ENCODE measurements at regions not wholly inside any gene's neighbourhood (a gene's known extent, or its start where the extent isn't known, plus 50 kb on each side); places are given as distances from the start of the nearest gene placed in this dataset.

DNA sequence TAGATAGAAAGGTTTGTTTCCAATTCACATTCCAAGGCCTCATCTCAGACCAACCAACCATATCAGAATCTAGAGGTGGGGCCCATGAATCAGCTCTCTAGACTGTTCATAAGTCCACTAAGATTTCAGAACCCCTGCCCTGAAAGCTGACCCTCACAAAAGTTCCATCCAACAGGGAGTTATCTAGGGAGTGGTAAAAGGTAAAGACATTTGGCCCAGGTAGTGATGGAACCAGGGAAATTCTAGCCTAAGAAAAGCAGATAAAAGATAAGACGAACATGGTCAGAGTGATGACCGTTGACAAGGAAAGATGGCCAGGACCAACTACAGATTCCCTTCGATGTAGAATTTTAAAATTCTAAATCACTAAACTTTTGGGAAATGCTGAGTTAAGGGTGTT lies 198.0 kb upstream of the NEBL start:
- Histone ChIP-seq H3K4me3 (no peak overlapping the region), H3K9me3 (no peaks in the 10 kb centered on the region), H3K27ac (no peak overlapping the region), H3K4me1 (no peaks in the 10 kb centered on the region), H3K36me3 (no peaks in the 10 kb centered on the region), H3K27me3 (ENCODE audit: low read depth) (no peaks in the 10 kb centered on the region)
- TF ChIP-seq, protein P1, sequence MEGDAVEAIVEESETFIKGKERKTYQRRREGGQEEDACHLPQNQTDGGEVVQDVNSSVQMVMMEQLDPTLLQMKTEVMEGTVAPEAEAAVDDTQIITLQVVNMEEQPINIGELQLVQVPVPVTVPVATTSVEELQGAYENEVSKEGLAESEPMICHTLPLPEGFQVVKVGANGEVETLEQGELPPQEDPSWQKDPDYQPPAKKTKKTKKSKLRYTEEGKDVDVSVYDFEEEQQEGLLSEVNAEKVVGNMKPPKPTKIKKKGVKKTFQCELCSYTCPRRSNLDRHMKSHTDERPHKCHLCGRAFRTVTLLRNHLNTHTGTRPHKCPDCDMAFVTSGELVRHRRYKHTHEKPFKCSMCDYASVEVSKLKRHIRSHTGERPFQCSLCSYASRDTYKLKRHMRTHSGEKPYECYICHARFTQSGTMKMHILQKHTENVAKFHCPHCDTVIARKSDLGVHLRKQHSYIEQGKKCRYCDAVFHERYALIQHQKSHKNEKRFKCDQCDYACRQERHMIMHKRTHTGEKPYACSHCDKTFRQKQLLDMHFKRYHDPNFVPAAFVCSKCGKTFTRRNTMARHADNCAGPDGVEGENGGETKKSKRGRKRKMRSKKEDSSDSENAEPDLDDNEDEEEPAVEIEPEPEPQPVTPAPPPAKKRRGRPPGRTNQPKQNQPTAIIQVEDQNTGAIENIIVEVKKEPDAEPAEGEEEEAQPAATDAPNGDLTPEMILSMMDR (IDR thresholded peaks at IDR 0.05) = no peak
- ATAC-seq (no peak), DNase-seq (no peak)
- intact Hi-C loops (cut with DNase I) = no loop called here

DNA sequence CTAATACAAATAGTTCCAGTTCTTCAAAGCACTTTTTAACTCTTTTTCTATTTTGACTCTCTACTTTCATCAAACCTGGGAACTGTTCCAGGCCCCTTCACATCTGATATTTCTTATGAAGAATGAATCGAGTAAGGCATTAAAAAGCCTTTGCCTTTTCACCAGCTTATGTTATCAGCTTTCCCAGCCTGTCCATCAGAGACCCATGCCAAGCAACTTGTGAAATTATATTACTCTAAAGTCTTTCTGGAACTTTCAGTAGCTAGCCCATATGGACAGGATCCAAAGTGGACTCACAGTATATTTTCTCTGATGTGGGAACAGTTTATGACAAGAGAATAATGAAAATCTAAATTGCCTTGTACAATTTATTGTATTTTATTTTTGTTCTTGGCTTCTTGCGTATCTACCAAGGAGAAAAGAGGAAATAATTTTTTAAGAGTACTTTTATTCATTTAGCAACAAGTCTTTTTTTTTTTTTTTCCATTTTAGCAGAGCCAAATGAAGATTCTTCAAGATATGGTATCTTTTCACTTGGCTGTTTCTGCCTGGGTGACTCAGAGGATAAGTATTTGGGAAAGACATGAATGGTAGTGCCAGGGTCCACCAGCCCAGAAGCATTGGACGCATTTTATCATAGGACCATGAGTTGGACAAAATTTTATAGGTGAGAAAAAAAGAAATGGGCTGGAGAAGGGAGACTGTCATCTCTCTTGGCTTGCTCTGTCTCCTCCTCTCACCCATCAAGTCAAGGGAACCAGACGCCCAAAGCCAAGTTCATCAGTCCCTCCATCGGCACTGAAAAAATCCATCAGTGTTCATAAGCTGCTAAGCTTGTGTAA lies 195.8 kb upstream of the NEBL start:
- Histone ChIP-seq H3K4me3 (no peak overlapping the region), H3K9me3 (no peaks in the 10 kb centered on the region), H3K4me1 (no peaks in the 10 kb centered on the region), H3K27ac (no peak overlapping the region), H3K36me3 (no peaks in the 10 kb centered on the region), H3K27me3 (ENCODE audit: low read depth) (no peaks in the 10 kb centered on the region)
- no peak for ATAC-seq
- intact Hi-C loops (cut with DNase I) = no loop called here
- TF ChIP-seq, protein P1 (IDR thresholded peaks at IDR 0.05) = no peak
- DNase-seq = no peak

DNA sequence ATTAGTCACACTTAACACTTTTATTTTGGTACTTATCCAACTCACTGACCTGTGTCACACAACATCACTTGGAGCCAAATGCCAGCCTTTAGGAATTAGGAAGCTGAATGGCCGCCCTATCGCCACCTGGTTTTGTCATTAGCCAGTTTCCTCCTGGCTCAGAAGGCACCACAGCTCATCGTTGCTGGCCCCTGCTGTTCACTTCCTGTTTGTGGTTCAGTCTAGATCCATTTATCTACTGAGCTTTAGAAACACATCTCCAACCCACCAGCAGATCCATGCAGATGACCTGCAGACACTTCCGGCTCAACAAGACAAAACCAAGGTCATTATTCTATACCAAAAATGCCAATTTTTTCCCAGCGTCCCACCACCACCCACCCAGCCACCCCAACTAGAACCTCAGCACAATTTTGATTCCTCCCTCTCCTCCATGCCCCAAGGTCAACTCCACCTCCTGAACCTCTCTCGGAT lies 193.5 kb upstream of the NEBL start:
- Histone ChIP-seq H3K27me3 (ENCODE audit: low read depth) (no peaks in the 10 kb centered on the region), H3K4me1 (no peaks in the 10 kb centered on the region), H3K9me3 (no peaks in the 10 kb centered on the region), H3K36me3 (no peaks in the 10 kb centered on the region), H3K4me3 (no peak overlapping the region), H3K27ac (no peak overlapping the region)
- TF ChIP-seq, protein P1 (IDR thresholded peaks at IDR 0.05) = no peak
- ATAC-seq (no peak), DNase-seq (no peak)
- intact Hi-C loops (cut with DNase I) = no loop called here

DNA sequence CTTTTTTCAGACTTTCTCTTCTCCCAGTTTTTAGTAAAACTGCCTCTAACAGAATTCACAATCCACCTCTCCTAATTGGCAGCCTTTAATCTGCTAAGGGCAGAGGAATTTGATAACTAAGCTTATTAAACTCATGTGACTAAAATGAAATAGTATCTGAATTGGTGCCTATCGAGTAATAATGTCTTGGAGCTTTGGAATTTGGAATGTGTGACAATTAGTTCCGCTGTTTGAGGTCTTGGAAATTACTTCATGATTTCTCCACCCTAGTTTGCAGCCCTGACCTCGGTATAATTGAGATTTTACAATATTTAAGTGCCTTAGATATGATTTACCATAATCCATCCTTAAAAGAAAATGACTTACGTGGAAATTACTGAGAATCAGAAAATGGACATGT lies 190.4 kb upstream of the NEBL start:
- ATAC-seq (no peak), DNase-seq (no peak)
- no peak overlapping the region for H3K27ac ChIP-seq
- H3K27me3 ChIP-seq (ENCODE audit: low read depth) = no peaks in the 10 kb centered on the region
- H3K36me3 ChIP-seq = no peaks in the 10 kb centered on the region
- intact Hi-C loops (cut with DNase I) = no loop called here
- H3K9me3 ChIP-seq = no peaks in the 10 kb centered on the region
- no peak overlapping the region for H3K4me3 ChIP-seq
- TF ChIP-seq, protein P1 (IDR thresholded peaks at IDR 0.05) = no peak
- no peaks in the 10 kb centered on the region for H3K4me1 ChIP-seq

DNA sequence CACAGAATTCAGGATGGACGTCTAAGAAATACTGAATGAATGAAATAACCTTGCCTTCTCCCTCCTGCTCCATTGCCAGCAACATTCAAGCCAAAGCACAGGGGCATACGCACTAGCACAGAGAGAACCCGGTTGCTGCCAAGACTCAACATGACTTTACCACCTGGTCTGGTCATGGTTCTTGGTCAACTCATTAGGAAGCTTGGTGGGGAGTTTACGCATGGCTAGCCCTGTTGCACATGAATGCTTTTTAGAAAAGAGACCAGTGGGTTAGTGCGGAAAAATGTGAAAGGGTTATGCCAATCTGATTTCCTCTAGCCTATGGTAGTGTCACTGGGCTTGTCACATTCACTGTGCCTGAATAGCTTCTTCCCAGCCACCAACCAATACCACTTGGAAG lies 187.6 kb upstream of the NEBL start:
- Histone ChIP-seq H3K9me3 (no peaks in the 10 kb centered on the region), H3K27ac (no peak overlapping the region), H3K36me3 (no peaks in the 10 kb centered on the region), H3K4me3 (no peak overlapping the region), H3K27me3 (ENCODE audit: low read depth) (no peaks in the 10 kb centered on the region), H3K4me1 (no peaks in the 10 kb centered on the region)
- ATAC-seq (no peak), DNase-seq (no peak)
- intact Hi-C loops (cut with DNase I) = no loop called here
- TF ChIP-seq, protein P1 (IDR thresholded peaks at IDR 0.05) = no peak

Measured in lower lobe of right lung (tissue), 2 donors.